OCI-LY1 (cell line): ENCODE measurements at regions not wholly inside any gene's neighbourhood (a gene's known extent, or its start where the extent isn't known, plus 50 kb on each side); places are given as distances from the start of the nearest gene placed in this dataset.

Source experiments
- EZH2 ChIP-seq: fragments of 200-600 bp; sonication (generic), shearing (Covaris generic); IDR thresholded peaks from 2 replicates; pipeline ENCODE4 v1.8.0; 2017; ENCODE audit warnings: borderline replicate concordance, mixed run types, mild to moderate bottlenecking, antibody characterized with exemption, low read length, moderate library complexity, mixed read lengths
- TF ChIP-seq, protein P1 (sequence below): fragments of 200-600 bp; sonication (generic), shearing (Covaris generic); IDR thresholded peaks from 2 replicates; pipeline ENCODE4 v1.5.1; 2017; ENCODE audit warnings: mild to moderate bottlenecking, antibody characterized with exemption, low read length, moderate library complexity, mixed read lengths

DNA sequence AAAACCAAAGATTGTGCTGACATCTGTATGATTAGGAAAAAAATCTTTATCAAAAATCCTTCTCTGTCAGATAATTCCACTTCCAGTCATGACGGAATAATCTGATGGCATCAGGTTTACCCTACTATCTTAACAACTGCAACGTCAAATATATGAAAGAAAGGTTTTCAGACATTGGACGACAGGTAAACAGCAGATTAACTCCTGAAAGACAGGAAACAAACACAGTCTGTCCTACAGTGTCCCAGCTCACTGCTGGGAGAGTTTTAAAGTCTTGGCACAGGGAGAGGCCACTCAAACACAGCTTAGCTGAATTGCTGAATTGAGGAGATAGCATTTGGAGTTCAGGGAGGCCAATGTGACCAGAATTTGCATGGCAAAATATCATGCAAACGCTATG, 186.3 kb upstream of the KCTD7 start:
- TF ChIP-seq, protein P1, sequence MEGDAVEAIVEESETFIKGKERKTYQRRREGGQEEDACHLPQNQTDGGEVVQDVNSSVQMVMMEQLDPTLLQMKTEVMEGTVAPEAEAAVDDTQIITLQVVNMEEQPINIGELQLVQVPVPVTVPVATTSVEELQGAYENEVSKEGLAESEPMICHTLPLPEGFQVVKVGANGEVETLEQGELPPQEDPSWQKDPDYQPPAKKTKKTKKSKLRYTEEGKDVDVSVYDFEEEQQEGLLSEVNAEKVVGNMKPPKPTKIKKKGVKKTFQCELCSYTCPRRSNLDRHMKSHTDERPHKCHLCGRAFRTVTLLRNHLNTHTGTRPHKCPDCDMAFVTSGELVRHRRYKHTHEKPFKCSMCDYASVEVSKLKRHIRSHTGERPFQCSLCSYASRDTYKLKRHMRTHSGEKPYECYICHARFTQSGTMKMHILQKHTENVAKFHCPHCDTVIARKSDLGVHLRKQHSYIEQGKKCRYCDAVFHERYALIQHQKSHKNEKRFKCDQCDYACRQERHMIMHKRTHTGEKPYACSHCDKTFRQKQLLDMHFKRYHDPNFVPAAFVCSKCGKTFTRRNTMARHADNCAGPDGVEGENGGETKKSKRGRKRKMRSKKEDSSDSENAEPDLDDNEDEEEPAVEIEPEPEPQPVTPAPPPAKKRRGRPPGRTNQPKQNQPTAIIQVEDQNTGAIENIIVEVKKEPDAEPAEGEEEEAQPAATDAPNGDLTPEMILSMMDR = no peak
- TF ChIP-seq EZH2 = no peak
